Liver (tissue), 8 donors: ENCODE measurements at regions not wholly inside any gene's neighbourhood (a gene's known extent, or its start where the extent isn't known, plus 50 kb on each side); places are given as distances from the start of the nearest gene placed in this dataset.

Experiments used
- DNase-seq: peaks from one replicate; pipeline ENCODE4 v3.0.0-alpha.2; 2017; ENCODE audit warnings: low spot score
- H3K27ac ChIP-seq, 2 donors: one replicate each; pipeline ENCODE4 v1.7.0; 2013; ENCODE audit warnings: inconsistent platforms in 2 of 2, low read length in 2 of 2, control low read depth in 1 of 2, low read depth in 1 of 2, mild to moderate bottlenecking in 1 of 2
- H3K27me3 ChIP-seq, 4 donors: one replicate each; pipeline versions ENCODE4 v1.6.1 to v1.7.0; 2013; ENCODE audit warnings: low read length in 3 of 4, inconsistent platforms in 1 of 4, mild to moderate bottlenecking in 1 of 4, moderate library complexity in 1 of 4; ENCODE audit not compliant: control insufficient read depth in 4 of 4, insufficient read depth in 4 of 4
- H3K36me3 ChIP-seq, 4 donors: one replicate each; pipeline versions ENCODE4 v1.6.1 to v1.7.0; 2013; ENCODE audit warnings: low read length in 3 of 4, mild to moderate bottlenecking in 3 of 4, low read depth in 1 of 4, moderate library complexity in 1 of 4; ENCODE audit not compliant: control insufficient read depth in 4 of 4, insufficient read depth in 3 of 4
- H3K4me1 ChIP-seq, 4 donors: one replicate each; pipeline versions ENCODE4 v1.6.1 to v1.7.0; 2013; ENCODE audit warnings: low read length in 3 of 4, mild to moderate bottlenecking in 3 of 4, moderate library complexity in 1 of 4; ENCODE audit not compliant: control insufficient read depth in 4 of 4, insufficient read depth in 4 of 4
- H3K4me3 ChIP-seq, 3 donors: one replicate each; pipeline versions ENCODE4 v1.6.1 to v1.7.0; 2013; ENCODE audit warnings: low read length in 3 of 3, control low read depth in 1 of 3, low read depth in 1 of 3, mild to moderate bottlenecking in 1 of 3
- H3K9ac ChIP-seq, 2 donors: one replicate each; pipeline ENCODE4 v1.7.0; 2013; ENCODE audit warnings: low read length in 2 of 2, mild to moderate bottlenecking in 2 of 2, moderate library complexity in 2 of 2, control low read depth in 1 of 2, low read depth in 1 of 2
- H3K9me3 ChIP-seq, 4 donors: one replicate each; pipeline versions ENCODE4 v1.6.1 to v1.7.0; 2013; ENCODE audit warnings: low read length in 3 of 4; ENCODE audit not compliant: control insufficient read depth in 4 of 4
- ATF3 ChIP-seq: IDR thresholded peaks from 2 replicates; pipeline ENCODE4 v1.6.1; 2016; ENCODE audit warnings: antibody characterized with exemption
- EGR1 ChIP-seq, 2 donors: IDR thresholded peaks; 2 replicates each; pipeline ENCODE4 v1.6.1; 2016 to 2018; ENCODE audit warnings: antibody characterized with exemption in 2 of 2, low read depth in 2 of 2
- FOXA1 ChIP-seq: IDR thresholded peaks from 2 replicates; pipeline ENCODE4 v1.6.1; 2016; ENCODE audit warnings: antibody characterized with exemption
- FOXA2 ChIP-seq: IDR thresholded peaks from 2 replicates; pipeline ENCODE4 v1.6.1; 2016; ENCODE audit warnings: antibody characterized with exemption
- GABPA ChIP-seq, 2 donors: IDR thresholded peaks in 1 of 2; conservative IDR thresholded peaks in 1 of 2; 2 replicates each; pipeline ENCODE4 v1.6.1; 2016; ENCODE audit warnings: antibody characterized with exemption in 2 of 2, mild to moderate bottlenecking in 1 of 2, moderate library complexity in 1 of 2
- JUND ChIP-seq, 2 donors: IDR thresholded peaks; 2 replicates each; pipeline ENCODE4 v1.6.1; 2016; ENCODE audit warnings: antibody characterized with exemption in 2 of 2
- NR2F2 ChIP-seq: IDR thresholded peaks from 2 replicates; pipeline ENCODE4 v1.6.1; 2016; ENCODE audit warnings: antibody characterized with exemption
- RAD21 ChIP-seq, 2 donors: IDR thresholded peaks; 2 replicates each; pipeline ENCODE4 v1.6.1; 2016; ENCODE audit warnings: antibody characterized with exemption in 2 of 2, mild to moderate bottlenecking in 2 of 2
- RXRA ChIP-seq, 2 donors: IDR thresholded peaks; 2 replicates each; pipeline ENCODE4 v1.6.1; 2017 to 2018; ENCODE audit warnings: antibody characterized with exemption in 2 of 2, mild to moderate bottlenecking in 1 of 2
- SP1 ChIP-seq: IDR thresholded peaks from 2 replicates; pipeline ENCODE4 v1.6.1; 2018; ENCODE audit warnings: antibody characterized with exemption, mild to moderate bottlenecking
- TAF1 ChIP-seq: conservative IDR thresholded peaks from 2 replicates; pipeline ENCODE4 v1.6.1; 2016; ENCODE audit warnings: antibody characterized with exemption, mild to moderate bottlenecking
- YY1 ChIP-seq: IDR thresholded peaks from 2 replicates; pipeline ENCODE4 v1.6.1; 2016; ENCODE audit warnings: antibody characterized with exemption, mild to moderate bottlenecking
- WGBS: extraction: QIAGEN DNeasy Blood & Tissue Kit; methylation state at CpG from one replicate; pipeline ENCODE4 v1.1.7; 2013; 5-methylcytosine and 5-hydroxymethylcytosine counted together
- TF ChIP-seq, protein P1 (sequence below): IDR thresholded peaks from 2 replicates; pipeline ENCODE4 v1.6.1; 2016; ENCODE audit warnings: antibody characterized with exemption
- TF ChIP-seq, protein P2 (sequence below): IDR thresholded peaks from 2 replicates; pipeline ENCODE4 v1.6.1; 2016; ENCODE audit warnings: antibody characterized with exemption
- TF ChIP-seq, protein P3 (sequence below): IDR thresholded peaks from 2 replicates; pipeline ENCODE4 v1.6.1; 2016; ENCODE audit warnings: antibody characterized with exemption, mild to moderate bottlenecking
- TF ChIP-seq, protein P4 (sequence below): fragments of 150-350 bp; IDR thresholded peaks from 2 replicates; pipeline ENCODE4 v1.5.1; 2017; ENCODE audit warnings: improper control_type of control experiment, low read depth, low read length; ENCODE audit not compliant: missing input control
- donor health status: healthy.
- donor health status: healthy.
- donor health status: healthy.
- donor health status: healthy.
- donor health status: healthy.

DNA sequence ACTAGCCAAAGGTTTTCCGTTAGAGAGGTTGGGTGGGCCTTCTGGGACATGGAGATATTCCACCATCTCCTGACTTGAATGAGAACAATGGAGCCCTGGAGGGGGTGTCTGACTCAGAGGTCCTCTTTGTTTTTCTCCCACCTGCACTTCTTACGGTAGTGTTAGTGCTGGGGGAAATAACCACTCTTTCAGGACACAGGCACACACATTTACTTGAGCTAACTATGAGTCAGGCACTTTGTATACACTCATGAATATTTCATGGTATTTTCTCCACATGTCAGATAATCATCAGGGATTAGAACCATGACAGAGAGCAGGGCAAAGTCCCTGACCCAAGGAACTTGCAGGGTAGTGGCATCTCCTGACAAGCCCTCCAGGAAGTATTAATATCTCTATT is 439.1 kb downstream of the TSN start:
- Histone ChIP-seq H3K27ac (no peak overlapping the region), H3K4me3 (no peak overlapping the region), H3K9me3 (no peaks in the 10 kb centered on the region), H3K27me3 (no peaks in the 10 kb centered on the region), H3K4me1 (no peaks in the 10 kb centered on the region), H3K36me3 (no peaks in the 10 kb centered on the region), H3K9ac (no peak overlapping the region)
- no peak for DNase-seq
- TF ChIP-seq, protein P1, sequence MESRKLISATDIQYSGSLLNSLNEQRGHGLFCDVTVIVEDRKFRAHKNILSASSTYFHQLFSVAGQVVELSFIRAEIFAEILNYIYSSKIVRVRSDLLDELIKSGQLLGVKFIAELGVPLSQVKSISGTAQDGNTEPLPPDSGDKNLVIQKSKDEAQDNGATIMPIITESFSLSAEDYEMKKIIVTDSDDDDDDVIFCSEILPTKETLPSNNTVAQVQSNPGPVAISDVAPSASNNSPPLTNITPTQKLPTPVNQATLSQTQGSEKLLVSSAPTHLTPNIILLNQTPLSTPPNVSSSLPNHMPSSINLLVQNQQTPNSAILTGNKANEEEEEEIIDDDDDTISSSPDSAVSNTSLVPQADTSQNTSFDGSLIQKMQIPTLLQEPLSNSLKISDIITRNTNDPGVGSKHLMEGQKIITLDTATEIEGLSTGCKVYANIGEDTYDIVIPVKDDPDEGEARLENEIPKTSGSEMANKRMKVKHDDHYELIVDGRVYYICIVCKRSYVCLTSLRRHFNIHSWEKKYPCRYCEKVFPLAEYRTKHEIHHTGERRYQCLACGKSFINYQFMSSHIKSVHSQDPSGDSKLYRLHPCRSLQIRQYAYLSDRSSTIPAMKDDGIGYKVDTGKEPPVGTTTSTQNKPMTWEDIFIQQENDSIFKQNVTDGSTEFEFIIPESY: no peak
- no peak for TF ChIP-seq FOXA2
- TF ChIP-seq TAF1: no peak
- no peak for TF ChIP-seq YY1
- TF ChIP-seq, protein P2, sequence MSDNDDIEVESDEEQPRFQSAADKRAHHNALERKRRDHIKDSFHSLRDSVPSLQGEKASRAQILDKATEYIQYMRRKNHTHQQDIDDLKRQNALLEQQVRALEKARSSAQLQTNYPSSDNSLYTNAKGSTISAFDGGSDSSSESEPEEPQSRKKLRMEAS: no peak
- WGBS: 76% methylated on average over 2 of the region's 2 CpGs

DNA sequence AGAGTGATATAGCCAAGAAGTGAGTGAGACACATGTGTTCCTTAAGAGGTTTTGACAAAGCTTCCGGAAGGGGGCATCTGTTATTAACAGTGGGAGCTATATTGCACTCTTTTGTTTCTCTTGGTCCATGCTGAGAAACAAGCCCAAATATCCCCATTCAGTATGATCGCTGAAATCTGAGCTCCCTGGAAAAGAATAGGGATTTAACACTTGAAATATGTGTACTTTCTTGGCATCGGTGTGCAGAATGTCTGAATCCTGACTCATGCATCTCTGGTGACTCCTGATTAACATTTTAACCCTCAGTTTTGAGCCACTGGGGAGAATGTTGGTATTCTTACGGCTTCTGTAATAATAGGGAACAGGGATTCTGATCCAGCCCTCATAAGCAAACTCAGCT is 448.1 kb downstream of the TSN start:
- Histone ChIP-seq H3K27me3 (no peaks in the 10 kb centered on the region), H3K27ac (no peak overlapping the region), H3K9me3 (no peaks in the 10 kb centered on the region), H3K4me1 (no peaks in the 10 kb centered on the region), H3K4me3 (no peak overlapping the region), H3K9ac (no peak overlapping the region), H3K36me3 (no peaks in the 10 kb centered on the region)
- WGBS: 75% methylated on average over 4 of the region's 4 CpGs
- TF ChIP-seq FOXA1 (no peak), TAF1 (no peak), NR2F2 (no peak), JUND (IDR thresholded peaks at IDR 0.05) (no peak), YY1 (no peak), SP1 (no peak), FOXA2 (no peak), GABPA (IDR thresholded peaks at IDR 0.05 in 1 of 2, conservative IDR thresholded peaks at IDR 0.05 in 1 of 2) (no peak), RXRA (IDR thresholded peaks at IDR 0.05) (no peak), EGR1 (IDR thresholded peaks at IDR 0.05; ENCODE audit: low read depth in 2 of 2) (no peak), ATF3 (no peak), RAD21 (IDR thresholded peaks at IDR 0.05) (no peak)
- TF ChIP-seq, protein P3, sequence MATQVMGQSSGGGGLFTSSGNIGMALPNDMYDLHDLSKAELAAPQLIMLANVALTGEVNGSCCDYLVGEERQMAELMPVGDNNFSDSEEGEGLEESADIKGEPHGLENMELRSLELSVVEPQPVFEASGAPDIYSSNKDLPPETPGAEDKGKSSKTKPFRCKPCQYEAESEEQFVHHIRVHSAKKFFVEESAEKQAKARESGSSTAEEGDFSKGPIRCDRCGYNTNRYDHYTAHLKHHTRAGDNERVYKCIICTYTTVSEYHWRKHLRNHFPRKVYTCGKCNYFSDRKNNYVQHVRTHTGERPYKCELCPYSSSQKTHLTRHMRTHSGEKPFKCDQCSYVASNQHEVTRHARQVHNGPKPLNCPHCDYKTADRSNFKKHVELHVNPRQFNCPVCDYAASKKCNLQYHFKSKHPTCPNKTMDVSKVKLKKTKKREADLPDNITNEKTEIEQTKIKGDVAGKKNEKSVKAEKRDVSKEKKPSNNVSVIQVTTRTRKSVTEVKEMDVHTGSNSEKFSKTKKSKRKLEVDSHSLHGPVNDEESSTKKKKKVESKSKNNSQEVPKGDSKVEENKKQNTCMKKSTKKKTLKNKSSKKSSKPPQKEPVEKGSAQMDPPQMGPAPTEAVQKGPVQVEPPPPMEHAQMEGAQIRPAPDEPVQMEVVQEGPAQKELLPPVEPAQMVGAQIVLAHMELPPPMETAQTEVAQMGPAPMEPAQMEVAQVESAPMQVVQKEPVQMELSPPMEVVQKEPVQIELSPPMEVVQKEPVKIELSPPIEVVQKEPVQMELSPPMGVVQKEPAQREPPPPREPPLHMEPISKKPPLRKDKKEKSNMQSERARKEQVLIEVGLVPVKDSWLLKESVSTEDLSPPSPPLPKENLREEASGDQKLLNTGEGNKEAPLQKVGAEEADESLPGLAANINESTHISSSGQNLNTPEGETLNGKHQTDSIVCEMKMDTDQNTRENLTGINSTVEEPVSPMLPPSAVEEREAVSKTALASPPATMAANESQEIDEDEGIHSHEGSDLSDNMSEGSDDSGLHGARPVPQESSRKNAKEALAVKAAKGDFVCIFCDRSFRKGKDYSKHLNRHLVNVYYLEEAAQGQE: no peak
- TF ChIP-seq, protein P4, sequence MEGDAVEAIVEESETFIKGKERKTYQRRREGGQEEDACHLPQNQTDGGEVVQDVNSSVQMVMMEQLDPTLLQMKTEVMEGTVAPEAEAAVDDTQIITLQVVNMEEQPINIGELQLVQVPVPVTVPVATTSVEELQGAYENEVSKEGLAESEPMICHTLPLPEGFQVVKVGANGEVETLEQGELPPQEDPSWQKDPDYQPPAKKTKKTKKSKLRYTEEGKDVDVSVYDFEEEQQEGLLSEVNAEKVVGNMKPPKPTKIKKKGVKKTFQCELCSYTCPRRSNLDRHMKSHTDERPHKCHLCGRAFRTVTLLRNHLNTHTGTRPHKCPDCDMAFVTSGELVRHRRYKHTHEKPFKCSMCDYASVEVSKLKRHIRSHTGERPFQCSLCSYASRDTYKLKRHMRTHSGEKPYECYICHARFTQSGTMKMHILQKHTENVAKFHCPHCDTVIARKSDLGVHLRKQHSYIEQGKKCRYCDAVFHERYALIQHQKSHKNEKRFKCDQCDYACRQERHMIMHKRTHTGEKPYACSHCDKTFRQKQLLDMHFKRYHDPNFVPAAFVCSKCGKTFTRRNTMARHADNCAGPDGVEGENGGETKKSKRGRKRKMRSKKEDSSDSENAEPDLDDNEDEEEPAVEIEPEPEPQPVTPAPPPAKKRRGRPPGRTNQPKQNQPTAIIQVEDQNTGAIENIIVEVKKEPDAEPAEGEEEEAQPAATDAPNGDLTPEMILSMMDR: no peak
- TF ChIP-seq, protein P2: no peak
- TF ChIP-seq, protein P1: no peak
- DNase-seq: no peak
